Right atrium auricular region (tissue), 2 donors: ENCODE measurements at regions not wholly inside any gene's neighbourhood (a gene's known extent, or its start where the extent isn't known, plus 50 kb on each side); places are given as distances from the start of the nearest gene placed in this dataset.

ENCODE experiments used
- DNase-seq: peaks from one replicate; pipeline ENCODE4 v3.0.0-alpha.2; 2019; ENCODE audit warnings: low spot score
- H3K27ac ChIP-seq, 2 donors: fragments of 200-600 bp; sonication (generic); 1 replicate in 1 of 2; 2 replicates in 1 of 2; pipeline ENCODE4 v1.5.1; 2016 to 2019
- H3K27me3 ChIP-seq, 2 donors: fragments of 200-600 bp; sonication (generic); one replicate each; pipeline versions ENCODE4 v1.5.1 to v1.6.0; 2017 to 2019
- H3K36me3 ChIP-seq: fragments of 200-600 bp; sonication (generic); one replicate; pipeline ENCODE4 v1.5.1; 2016
- H3K4me1 ChIP-seq, 2 donors: fragments of 200-600 bp; sonication (generic); one replicate each; pipeline versions ENCODE4 v1.5.1 to v1.6.0; 2017 to 2019
- H3K4me3 ChIP-seq, 2 donors: fragments of 200-600 bp; sonication (generic); 1 replicate in 1 of 2; 2 replicates in 1 of 2; pipeline ENCODE4 v1.5.1; 2017 to 2019; ENCODE audit warnings: mild to moderate bottlenecking in 1 of 2, moderate library complexity in 1 of 2
- H3K9me3 ChIP-seq, 2 donors: fragments of 200-600 bp; sonication (generic); one replicate each; pipeline ENCODE4 v1.5.1; 2019
- TF ChIP-seq, protein P1 (sequence below), 2 donors: fragments of 200-600 bp; sonication (generic); IDR thresholded peaks; one replicate each; pipeline ENCODE4 v1.5.1; 2019; ENCODE audit warnings: antibody characterized with exemption in 2 of 2

DNA sequence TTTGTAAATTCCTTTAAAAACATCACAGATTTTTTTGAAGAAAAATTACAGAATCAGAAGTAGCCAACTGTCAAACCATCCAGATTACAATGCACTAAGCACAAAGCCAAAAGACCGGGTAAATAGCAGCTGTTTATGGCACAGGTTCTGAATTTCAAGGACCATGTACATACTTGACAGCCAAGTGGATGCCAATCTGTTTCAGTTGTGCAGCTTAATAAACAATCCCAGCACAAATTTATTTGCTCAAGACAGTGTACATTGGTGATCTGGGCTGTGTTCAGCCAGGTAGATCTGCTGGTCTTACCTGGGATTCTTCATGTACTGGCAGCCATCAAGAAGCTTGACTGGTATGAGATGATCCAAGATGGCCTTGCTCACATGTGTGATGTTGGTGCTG is 229.8 kb upstream of the FLRT2 start:
- no peak overlapping the region for H3K27ac ChIP-seq
- no peaks in the 10 kb centered on the region for H3K36me3 ChIP-seq
- no peaks in the 10 kb centered on the region for H3K4me1 ChIP-seq
- DNase-seq, result no peak
- H3K4me3 ChIP-seq, result no peak overlapping the region
- no peaks in the 10 kb centered on the region for H3K9me3 ChIP-seq
- no peaks in the 10 kb centered on the region for H3K27me3 ChIP-seq
- TF ChIP-seq, protein P1, sequence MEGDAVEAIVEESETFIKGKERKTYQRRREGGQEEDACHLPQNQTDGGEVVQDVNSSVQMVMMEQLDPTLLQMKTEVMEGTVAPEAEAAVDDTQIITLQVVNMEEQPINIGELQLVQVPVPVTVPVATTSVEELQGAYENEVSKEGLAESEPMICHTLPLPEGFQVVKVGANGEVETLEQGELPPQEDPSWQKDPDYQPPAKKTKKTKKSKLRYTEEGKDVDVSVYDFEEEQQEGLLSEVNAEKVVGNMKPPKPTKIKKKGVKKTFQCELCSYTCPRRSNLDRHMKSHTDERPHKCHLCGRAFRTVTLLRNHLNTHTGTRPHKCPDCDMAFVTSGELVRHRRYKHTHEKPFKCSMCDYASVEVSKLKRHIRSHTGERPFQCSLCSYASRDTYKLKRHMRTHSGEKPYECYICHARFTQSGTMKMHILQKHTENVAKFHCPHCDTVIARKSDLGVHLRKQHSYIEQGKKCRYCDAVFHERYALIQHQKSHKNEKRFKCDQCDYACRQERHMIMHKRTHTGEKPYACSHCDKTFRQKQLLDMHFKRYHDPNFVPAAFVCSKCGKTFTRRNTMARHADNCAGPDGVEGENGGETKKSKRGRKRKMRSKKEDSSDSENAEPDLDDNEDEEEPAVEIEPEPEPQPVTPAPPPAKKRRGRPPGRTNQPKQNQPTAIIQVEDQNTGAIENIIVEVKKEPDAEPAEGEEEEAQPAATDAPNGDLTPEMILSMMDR (IDR thresholded peaks at IDR 0.05), result no peak

DNA sequence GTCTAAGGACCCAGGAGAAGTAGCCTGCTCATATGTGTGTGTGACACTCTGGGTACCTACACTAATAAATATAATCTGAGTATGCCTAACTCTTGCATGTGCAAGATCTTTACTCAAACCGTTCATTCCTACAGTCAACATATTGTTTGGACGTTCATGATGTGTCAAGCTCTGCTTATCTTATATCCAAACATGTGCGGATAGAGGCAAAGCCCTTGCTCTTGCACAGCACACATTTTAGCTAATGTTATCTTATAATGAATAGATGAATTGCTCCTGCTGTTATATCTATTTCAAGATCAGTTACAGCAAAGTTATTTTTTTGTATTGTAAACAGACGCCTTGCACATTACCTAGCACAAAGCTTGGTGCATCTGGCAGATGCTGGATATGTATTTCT is 228.4 kb upstream of the FLRT2 start:
- no peaks in the 10 kb centered on the region for H3K9me3 ChIP-seq
- TF ChIP-seq, protein P1 (IDR thresholded peaks at IDR 0.05), result no peak
- no peak overlapping the region for H3K4me3 ChIP-seq
- no peak overlapping the region for H3K27ac ChIP-seq
- H3K27me3 ChIP-seq, result no peaks in the 10 kb centered on the region
- no peak for DNase-seq
- no peaks in the 10 kb centered on the region for H3K4me1 ChIP-seq
- H3K36me3 ChIP-seq, result no peaks in the 10 kb centered on the region

DNA sequence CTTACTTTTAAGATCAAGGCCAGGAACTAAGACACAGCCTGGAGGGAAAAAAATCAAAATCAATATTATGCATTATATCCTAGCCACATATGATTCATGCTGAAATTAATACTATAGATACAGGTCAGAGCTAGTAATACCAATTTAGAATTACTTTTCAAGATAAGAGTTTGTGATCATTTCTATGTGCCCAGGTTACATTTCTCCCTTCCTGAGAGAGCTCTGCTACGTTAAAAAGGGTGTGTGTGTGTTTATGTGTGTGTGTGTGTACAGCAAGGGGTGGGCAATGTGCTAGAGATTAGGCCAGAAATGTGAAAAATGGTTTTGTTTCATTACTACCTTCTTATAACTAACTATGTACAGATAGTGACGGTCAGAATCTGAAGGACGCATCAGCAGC is 223.9 kb upstream of the FLRT2 start:
- no peak for DNase-seq
- Histone ChIP-seq H3K4me1 (no peaks in the 10 kb centered on the region), H3K27me3 (no peaks in the 10 kb centered on the region), H3K9me3 (no peaks in the 10 kb centered on the region), H3K27ac (no peak overlapping the region), H3K4me3 (no peak overlapping the region), H3K36me3 (no peaks in the 10 kb centered on the region)
- TF ChIP-seq, protein P1 (IDR thresholded peaks at IDR 0.05), result no peak

DNA sequence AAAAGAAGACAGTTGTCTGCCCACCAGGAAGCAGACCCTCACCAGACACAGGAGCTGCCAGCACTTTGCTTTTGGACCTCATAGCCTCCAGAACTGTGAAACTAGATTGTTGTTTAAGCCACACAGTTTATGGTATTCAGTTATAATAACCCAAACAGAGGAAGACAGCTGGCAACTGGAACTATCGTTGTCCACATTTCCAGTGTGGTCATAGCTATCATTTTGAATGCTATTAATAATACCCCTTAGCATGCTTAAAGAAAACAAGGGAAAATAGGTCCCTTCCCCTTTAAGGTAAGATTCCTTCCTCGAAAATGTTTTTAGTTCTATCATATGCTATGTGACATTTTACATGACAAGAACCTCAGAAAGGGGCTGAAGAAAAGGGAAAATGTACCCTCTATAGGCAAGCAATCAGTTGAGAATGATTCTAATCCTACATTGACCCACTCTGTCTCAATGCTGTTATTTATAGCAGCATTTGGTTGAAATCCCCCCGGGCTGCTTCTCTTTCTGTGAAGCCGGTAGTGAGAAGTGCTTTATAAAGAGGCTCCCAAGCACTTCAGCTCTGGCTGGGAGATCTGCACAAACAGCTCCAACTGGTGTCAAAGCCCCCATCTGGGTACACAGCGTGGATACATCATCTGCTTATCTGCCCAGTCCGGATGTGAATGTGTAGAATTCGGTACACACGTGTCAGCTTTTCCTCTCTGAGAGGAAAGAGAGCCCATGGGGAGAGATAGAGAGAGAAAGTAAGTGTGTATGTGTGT is 221.2 kb upstream of the FLRT2 start:
- TF ChIP-seq, protein P1 (IDR thresholded peaks at IDR 0.05), result no peak
- no peaks in the 10 kb centered on the region for H3K4me1 ChIP-seq
- no peak overlapping the region for H3K27ac ChIP-seq
- H3K36me3 ChIP-seq, result no peaks in the 10 kb centered on the region
- H3K4me3 ChIP-seq, result no peak overlapping the region
- no peaks in the 10 kb centered on the region for H3K27me3 ChIP-seq
- no peak for DNase-seq
- H3K9me3 ChIP-seq, result no peaks in the 10 kb centered on the region

DNA sequence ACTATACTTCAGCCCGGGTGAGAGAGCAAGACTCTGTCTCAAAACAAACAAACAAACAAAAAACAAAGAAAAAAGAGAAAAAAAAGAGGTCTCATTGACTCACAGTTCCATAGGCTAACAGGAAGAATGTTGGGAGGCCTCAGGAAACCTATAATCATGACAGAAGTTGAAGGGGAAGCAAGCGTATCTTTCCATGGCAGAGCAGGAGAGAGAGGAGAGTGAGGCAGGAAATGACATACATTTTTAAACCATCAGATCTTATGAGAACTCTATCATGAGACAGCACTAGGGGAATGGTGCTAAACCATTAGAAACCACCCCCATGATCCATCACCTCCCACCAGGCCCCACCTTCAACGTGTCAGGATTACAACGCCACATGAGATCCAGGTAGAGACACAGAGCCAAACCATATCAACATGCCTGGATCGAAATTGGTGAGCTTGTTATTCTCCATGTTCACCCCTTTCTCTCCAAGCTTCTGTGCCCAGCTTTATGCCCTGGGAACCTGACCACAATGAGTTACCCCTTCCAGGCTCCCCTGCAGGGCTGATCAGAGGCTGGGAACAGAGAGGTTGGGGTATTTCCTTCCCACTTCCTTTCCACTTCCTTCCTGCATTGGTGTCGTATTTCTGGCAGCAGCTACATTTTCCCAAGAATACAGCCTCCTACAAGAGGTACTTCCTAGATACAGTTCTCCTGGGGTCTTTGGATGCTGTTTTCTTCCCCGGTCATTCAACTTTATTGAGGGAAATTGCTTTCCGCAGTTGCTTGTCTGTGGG is 219.3 kb upstream of the FLRT2 start:
- H3K4me3 ChIP-seq, result no peak overlapping the region
- no peaks in the 10 kb centered on the region for H3K9me3 ChIP-seq
- H3K36me3 ChIP-seq, result no peaks in the 10 kb centered on the region
- no peaks in the 10 kb centered on the region for H3K27me3 ChIP-seq
- TF ChIP-seq, protein P1 (IDR thresholded peaks at IDR 0.05), result no peak
- no peaks in the 10 kb centered on the region for H3K4me1 ChIP-seq
- no peak for DNase-seq
- no peak overlapping the region for H3K27ac ChIP-seq
